ENCODE measurements at regions not wholly inside any gene's neighbourhood (a gene's known extent, or its start where the extent isn't known, plus 50 kb on each side); places are given as distances from the start of the nearest gene placed in this dataset.

DNA sequence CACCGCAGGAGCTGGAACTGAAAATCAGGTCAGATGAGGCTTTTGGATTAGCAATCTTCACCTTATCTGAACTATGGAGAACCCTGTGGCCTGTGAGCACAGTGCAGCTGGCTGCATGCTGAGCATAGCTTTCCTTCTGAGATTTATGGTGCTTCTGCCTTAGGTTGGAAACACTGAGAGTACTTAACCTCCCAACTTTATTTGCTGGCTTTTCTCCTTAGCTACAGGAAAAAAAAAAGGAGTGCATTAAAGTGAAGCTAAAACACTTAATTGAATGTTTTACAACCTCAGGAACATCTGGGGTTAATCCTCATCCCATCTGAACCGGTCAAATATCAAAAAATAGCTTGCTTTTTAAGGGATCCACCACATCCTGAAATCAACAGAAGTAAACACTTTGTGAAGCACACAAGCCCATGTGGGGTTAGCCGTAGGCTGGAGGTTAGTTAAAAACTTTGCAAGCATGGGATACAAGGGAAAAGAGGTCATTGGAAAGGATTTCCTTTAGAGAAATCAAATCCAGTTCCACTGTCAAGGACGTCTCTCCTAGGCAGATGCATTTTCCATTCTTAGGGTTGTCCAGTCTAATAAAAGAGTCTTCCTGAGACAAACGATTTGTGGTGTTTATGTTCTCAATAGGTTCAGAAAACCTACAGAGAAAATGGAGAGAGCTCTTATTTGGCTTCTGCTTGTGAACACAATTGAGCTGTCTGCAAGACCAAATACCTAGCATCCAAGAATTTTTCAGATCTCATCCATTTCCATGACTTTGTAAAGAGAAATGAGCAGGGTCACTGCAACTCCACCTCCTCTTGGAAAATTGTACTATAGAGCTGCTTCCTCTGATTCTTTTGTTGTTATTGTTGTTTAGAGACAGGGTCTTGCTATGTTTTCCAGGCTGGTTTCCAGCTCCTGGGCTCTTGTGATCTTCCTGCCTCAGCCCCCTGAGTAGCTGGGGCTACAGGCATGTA lies 470.4 kb upstream of the IGFBP3 start:
- DNase-seq (ENCODE audit: low spot score): no peak

DNA sequence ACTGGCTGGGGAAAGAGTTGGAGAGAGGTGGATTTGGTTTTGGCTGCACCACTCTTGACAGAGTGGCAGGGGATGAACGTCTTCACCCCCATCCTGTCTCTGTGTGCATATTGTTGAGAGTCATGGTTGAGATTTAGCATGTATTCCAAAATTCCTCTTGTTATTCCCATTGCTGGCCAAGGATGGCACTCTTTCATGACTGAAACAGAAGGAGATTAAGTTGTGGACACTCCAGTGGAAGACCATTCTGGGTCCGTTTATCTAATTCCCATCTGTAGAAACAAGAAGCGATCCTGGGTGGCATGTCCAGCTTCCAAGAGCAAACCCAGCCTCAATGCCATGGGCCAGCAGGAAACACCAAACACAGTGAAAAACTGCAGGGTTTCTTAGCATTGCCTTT lies 469.0 kb upstream of the IGFBP3 start:
- DNase-seq (ENCODE audit: low spot score): no peak

DNA sequence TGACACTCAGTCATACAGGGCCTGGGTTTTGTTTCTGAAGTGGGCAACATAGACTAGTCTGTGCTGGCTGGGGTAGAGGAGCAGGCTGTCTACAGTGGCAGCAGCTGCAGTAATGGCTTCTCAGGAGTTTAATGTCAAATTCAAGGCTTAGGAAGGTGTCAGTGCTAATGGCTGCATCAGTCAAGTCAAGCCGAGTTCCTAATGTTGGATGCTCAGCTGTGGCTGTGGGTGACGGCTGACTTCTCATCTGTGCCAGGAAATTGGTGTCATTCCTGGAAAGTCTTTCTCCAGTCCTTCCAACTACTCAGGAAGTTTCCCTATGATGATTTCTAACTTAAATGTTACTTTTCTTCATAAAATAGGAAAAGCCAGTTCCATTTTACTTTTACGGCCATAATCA lies 468.1 kb upstream of the IGFBP3 start:
- DNase-seq (ENCODE audit: low spot score): no peak

DNA sequence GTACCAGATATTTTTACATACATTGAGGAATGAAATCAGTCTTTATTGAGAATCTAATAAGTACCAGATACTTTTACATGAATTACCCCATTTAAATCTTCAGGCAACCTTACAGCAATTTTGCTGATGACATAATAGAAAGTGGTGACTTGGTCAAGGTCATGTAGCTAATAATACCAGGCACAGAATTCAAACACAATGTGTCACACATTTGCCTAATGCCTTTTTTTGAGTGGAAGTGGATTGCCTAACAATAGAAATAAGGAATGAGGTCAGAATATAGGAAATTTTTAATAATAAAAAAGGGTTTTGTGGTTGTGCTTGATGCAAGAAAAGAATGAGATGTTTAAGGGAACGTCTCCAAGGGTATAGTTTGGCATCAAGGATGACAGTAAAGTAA lies 466.6 kb upstream of the IGFBP3 start:
- DNase-seq (ENCODE audit: low spot score): no peak

DNA sequence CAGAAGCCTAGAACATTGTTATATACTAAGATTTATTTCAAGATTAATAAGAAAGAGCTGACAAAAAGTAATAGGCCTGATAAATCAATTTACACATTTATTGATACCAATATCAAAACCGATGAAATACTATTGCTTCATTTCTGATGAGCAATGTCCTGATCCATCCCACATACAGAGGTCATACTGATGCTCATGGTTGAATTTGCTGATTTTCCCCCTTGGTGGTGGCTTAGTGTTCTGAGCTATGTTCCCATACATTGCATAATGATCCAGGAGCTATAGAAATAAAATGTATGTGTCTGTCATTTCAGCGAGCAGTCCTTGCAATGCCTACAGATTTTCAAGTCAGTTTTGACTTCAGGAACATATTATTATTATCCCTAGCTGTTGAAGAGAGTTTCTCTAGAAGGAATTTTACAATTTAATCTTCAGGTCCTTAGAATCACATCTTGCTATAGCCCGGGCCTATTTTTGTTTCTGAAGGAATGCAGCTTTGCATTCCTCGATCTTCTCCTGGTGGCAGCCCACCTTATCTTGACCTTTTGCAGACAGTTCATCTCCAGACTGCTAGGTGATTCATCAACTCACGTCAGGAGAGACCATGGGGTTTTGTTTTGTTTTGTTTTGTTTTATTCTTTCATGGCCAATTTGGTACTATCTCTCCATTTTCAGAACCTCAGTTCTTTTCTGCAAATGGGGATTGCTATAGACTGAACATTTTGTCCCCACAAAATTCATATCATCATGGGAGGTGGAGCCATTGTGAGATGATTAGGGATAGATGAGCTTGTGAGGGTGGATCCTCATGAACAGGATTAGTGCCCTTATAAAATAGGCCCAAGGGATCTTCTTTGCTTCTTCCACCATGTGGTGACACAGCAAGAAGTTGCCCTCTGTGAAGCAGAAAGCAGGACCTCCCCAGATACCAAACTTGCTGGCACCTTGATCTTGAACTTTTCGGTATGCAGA lies 465.6 kb upstream of the IGFBP3 start:
- DNase-seq (ENCODE audit: low spot score): no peak

DNA sequence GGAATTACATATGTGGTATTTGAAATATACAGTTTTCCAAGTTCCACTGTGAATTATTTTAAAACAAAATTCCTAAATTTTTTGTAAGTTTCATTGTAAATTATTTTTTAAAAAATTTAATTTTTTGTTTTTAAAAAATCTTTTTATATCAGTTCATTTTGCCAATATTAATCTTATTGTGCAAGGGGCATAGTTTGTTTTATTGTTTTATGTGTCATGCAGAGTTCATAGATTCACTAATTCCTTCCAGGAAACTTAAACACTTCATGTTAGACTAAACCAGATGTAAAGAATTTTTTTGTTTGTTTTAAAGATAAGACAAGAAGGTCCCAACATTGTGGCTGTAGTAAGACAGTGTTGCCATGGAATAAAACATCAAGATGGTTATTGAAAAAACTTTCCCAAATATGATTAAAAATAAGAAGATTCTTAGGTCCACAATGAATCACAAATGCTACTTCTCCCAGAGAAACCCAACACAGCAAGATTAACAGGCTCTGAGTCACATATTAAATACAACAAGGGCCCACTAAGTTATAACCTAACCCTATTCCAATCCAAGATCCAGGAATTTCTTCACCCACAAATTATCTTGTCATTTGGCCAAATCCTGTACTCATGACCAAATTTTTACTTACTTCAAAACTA lies 464.7 kb upstream of the IGFBP3 start:
- DNase-seq (ENCODE audit: low spot score): no peak

DNA sequence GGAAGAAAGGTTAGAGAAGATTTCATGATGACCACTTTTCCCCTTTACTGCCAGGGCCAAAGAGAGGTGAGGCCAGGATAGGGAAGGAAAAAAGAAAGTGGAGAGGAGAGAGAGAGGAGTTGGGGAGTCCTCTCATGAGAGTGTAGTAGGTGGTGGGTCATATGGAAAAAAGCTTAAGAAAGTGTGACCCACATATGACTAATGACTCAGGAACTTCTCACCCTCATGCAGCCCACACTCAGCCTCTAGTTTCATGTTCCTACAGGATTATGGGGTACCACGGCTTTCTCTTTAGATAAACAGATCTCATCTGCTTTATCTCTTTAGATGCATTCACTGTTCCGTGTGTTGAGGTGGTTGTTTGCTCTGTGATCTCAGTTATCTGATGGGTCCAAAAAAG lies 462.5 kb upstream of the IGFBP3 start:
- DNase-seq (ENCODE audit: low spot score): no peak

DNA sequence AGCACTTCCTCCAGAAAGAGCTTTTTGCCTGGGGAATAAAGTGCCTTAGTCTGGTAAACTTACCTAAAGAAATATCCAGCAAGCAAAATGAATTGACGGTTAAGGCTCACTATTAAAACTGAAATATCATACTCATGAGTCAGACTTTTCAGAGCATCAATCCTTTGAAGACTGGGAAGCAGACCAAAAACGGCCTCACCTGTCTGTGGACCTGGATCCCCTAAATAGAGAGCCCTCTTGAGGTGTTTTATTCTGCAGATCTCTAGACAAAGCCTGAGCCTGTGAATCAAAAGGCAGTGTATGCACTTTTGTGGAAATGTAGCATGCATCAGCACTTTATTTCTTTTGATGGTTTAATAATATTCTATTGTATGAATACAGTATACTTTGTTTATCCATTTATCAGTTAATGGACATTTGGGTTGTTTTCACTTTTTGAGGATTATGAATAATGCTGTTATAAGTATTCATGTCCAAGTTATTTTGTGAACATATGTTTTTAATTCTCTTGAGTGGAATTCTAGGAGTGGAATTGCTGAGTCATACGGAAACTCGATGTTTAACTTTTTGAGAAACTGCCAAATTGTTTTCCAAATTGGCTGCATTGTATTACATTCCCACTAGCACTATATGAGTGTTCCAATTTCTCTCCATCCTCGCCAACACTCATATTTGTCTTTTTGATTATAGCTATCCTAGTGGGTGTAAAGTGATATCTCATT lies 449.0 kb upstream of the IGFBP3 start:
- no peak for DNase-seq (ENCODE audit: low spot score)

DNA sequence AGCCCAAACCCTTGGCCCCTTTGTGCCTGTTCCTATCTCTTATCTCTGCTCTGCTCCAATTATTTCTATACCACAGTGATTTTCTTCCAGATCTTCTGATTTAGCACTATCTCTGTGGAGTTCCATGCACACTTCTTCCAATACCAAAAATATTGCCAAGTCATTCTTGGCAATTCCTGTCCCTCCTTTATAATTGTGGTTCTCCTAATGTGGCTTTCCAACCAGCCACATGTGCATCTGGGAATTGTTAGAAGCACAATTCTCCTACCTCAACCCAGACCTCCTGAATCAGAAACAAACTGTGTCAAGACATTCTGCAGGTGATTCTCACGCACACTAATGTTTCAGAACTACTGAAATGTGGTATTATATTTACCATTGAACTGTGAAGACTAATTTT lies 447.8 kb upstream of the IGFBP3 start:
- no peak for DNase-seq (ENCODE audit: low spot score)

DNA sequence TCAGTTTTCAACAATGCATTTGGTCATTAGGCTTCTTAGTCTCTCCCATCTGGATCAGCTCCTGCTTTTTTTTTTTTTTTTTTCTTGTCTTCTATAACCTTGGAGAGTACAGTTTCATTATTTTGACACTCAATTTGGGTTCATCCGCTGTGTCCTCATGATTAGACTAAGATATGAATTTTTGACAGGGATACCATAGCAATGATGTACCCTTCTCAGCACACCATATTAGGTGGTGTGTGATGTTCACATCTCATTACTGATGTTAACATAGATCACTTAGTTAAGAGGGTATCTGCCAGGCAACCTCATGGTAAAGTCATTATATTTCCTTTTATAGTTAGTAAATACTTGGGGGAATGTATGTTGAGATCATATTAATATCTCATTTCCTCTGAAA lies 445.5 kb upstream of the IGFBP3 start:
- no peak for DNase-seq (ENCODE audit: low spot score)

DNA sequence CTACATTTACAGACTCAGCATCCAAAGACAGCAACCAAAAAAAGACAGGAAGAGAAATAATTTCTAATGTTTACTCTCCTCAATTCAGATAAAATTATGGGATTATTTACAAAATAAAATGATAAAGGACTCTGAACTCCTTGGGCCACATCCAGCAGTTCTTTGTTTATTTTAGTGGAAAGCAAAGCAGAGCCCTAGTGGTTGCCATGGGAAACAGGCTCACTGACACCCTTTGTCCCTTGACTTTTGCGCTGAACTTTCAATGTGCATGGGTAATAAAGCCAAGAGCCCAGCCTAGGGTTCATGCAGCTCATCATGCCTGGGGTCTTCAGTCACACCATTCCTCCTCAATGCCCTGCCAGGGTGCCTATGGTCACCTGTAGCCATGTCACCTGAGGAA lies 442.6 kb upstream of the IGFBP3 start:
- DNase-seq (ENCODE audit: low spot score): no peak

DNA sequence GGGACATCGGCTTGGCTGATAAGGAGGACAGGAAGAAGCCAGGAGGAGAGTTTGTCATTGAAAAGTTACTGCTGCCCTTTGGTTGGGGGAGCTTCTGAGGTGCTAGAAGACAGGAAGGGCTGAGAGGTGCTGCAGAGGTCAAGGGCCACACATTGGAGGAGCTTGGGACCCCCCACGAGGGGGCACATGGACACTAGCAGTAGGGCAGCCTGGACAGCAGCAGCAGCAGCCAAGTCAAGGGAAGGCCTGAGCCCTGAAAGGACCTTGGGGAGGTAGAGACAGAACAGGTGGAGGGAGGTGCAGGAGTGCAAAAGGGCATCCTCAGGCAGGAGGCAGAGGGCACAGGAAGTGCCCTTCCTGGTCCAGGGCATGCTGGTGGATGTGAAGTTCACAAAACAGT lies 439.7 kb upstream of the IGFBP3 start:
- DNase-seq (ENCODE audit: low spot score): no peak

DNA sequence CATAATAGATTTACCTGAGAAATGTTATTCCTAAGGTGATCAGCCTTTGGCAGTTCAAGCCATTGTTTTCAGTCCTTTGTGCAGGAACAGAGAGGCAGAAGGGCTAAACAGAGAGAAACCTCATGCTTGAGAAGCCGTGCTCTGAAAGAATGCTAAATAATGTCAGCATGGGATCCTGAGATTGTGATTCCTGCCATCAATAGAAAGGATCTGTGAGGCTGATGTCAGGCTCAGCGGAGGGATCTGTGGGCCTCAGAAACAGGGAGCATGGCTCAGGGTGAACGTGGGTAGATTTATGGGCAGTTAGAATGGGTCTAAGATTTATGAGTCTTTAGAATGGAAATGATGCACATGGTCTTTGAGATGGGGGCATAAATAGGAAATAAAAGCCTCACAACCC lies 439.2 kb upstream of the IGFBP3 start:
- DNase-seq (ENCODE audit: low spot score): no peak

DNA sequence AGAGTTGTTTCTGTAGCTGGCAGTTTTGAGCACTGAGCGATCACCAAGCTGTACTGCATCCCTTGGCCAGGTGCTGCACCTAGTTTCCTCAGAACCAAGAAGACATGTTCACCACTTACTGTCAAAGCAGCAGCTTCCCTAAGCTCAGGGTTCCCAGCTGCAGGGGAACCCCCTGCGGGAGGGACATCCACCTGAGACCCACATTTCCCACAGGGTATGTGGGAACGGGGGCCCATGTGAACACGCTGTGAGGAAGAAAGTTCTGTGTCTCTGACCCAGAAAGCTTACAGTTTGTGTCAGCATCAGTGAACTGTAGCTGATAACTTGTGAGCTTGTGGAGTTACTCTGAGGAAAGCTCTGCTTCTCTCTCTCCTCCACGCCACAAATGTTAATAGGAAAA lies 436.8 kb upstream of the IGFBP3 start:
- no peak for DNase-seq (ENCODE audit: low spot score)

DNA sequence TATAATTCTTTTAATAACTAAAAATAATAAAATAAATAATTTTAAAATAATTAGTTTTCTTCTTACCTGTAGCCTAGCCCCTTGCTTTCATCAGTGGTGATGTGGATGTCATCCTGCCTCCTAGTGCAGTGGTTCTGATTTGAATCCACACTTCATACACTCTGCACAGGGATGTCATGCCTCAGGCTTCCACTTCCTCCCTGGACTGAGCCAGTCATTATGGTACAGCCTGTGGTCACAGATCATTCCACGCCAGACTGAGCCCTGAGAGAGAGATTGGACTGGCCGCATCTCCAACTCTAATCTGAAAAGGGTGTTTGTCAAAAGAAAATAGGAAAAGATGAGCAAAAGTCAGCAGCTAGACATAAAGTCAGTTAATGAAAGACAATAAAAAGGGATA lies 436.2 kb upstream of the IGFBP3 start:
- no peak for DNase-seq (ENCODE audit: low spot score)

DNA sequence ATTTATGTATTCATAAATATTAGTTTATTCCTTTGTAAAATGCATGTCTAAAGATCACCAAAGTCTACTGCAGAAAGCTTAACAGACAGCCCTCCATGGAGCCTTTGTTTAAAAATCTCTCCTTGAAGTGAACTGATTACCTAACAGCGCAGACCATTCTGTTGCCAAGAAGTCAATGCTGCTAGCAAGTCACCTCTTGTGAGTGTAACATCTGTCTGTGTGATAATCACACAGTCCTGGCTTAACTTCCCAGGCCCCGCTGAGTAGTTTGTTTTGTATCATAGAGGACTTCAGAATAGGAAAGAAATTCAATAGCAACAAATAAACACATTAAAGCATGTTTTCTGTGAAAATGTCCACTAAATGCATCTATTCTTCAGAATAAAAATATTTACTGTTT lies 435.3 kb upstream of the IGFBP3 start:
- no peak for DNase-seq (ENCODE audit: low spot score)

DNA sequence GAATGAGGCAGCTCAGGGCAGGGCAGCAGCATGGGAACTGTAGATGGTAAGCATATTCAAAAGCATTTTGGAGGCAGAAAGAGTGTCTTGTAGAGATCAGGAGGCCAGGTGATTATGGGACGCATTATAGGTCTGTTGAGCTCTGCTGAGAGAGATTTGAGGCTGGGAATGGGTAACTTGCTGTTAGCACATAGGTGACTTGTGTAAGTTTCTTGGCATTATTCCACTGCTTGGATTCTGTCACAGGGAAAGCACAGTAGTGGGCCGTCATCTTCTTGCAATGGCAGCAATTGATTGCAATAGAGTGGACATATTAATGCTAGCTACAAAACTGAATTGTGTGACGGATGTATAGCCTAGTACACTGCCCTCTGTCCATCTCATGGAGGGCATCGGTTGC lies 434.3 kb upstream of the IGFBP3 start:
- no peak for DNase-seq (ENCODE audit: low spot score)

DNA sequence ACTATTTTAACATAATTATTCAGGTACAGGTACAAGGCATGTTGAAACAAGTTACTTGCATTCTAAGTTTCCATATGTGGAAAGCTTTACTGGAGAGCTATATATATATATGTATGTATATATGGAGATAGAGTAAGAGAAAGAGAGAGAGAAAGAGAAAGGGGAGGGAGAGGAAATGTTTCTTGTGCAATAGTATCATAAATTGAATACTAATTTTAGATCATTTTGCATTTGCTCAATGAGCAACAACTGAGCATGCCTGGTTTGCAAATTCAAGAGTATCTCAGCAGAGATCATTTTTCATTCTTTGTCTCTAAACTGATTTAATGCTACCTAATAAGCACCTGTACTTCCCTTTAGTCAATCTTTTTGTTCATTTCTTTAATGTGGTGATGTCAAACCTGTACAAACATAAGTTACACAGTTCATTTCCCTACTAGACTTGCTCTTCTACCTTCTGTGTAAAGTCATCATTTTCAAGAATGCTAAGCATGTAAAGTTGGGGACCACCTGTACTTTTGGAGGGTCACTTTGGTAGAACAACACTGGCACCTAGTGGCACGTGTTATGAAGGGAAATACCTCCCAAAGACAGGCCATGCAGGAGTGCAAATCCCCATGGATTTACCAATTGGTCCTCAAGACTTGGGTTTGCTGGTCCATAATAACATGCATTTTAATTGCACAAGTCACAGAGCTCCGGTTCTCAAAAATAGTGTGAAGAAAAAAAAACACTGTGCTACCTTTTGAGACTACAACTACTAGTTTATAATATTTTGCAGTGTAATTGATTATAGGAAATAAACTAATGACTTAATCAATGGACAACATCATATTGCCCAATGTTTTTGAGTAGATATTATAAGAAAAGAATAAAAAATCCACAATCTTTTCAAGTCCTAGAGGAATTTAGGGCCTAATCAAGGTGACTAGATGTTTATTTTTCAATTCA lies 431.2 kb upstream of the IGFBP3 start:
- peak; percentile 71 for DNase-seq (ENCODE audit: low spot score)

DNA sequence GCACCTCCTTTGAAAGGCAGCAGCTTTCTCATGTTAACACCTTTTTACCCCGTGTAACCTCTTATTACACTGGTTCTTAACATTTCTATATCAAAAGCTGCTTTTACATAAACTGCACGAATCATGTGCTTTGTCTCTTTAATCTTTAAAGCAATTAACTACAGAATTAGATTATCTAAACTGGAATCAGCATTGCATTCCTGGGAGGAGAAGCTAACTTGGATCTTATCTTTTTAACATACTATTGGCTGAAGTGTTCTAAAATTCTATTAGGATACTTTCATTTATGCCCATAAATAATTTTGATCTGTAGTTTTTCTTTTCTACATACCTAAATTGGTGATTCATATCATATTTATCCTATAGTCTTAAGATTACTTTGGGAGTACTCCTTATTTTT lies 428.4 kb upstream of the IGFBP3 start:
- DNase-seq (ENCODE audit: low spot score): no peak

DNA sequence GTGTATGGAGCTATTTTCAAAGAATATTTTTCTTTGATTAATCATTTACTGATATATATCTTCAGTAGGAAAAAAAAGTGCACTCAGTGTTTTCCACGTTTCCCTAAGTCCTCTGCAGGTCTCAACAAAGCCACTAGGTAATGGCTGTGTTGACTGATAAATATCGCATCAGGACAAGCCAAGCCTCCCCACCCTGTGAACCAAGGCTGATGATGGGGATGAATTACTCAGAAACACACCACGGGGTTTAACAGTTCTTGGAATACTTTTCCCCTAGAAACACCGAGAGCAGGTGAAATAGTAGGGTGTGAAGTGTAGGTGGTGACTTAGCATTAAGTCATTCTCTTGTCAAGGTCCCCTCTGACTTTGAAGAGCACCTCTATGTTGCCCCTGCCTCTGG lies 423.5 kb upstream of the IGFBP3 start:
- no peak for DNase-seq (ENCODE audit: low spot score)

Measured in SK-N-DZ (cell line).